Breast epithelium (tissue), 4 donors: ENCODE measurements at regions not wholly inside any gene's neighbourhood (a gene's known extent, or its start where the extent isn't known, plus 50 kb on each side); places are given as distances from the start of the nearest gene placed in this dataset.

ENCODE experiments used
- DNase-seq, 2 donors: peaks; one replicate each; pipeline ENCODE4 v3.0.0-alpha.2; 2019; ENCODE audit warnings: low spot score in 2 of 2
- H3K27ac ChIP-seq, 2 donors: fragments of 200-600 bp; sonication (generic) in 1 of 2; one replicate each; pipeline ENCODE4 v1.5.1; 2016 to 2019; ENCODE audit warnings: mild to moderate bottlenecking in 1 of 2
- H3K27me3 ChIP-seq, 2 donors: fragments of 200-600 bp; sonication (generic) in 1 of 2; one replicate each; pipeline versions ENCODE4 v1.5.1 to v1.6.0; 2017 to 2019; ENCODE audit warnings: control low read depth in 1 of 2, mild to moderate bottlenecking in 1 of 2
- H3K36me3 ChIP-seq: fragments of 200-600 bp; one replicate; pipeline ENCODE4 v1.5.1; 2019
- H3K4me1 ChIP-seq, 2 donors: fragments of 200-600 bp; sonication (generic); one replicate each; pipeline ENCODE4 v1.5.1; 2016 to 2019; ENCODE audit warnings: control low read depth in 1 of 2
- H3K4me3 ChIP-seq, 3 donors: fragments of 200-600 bp; sonication (generic); 1 replicate in 2 of 3; 2 replicates in 1 of 3; pipeline ENCODE4 v1.5.1; 2016 to 2019; ENCODE audit warnings: mild to moderate bottlenecking in 3 of 3, moderate library complexity in 2 of 3
- H3K9me3 ChIP-seq, 2 donors: fragments of 200-600 bp; sonication (generic) in 1 of 2; one replicate each; pipeline ENCODE4 v1.5.1; 2016 to 2019; ENCODE audit warnings: control low read depth in 1 of 2
- CTCF ChIP-seq, 3 donors: fragments of 450-650 bp; IDR thresholded peaks; one replicate each; pipeline ENCODE4 v1.5.1; 2016 to 2017; ENCODE audit warnings: antibody characterized with exemption in 3 of 3, mild to moderate bottlenecking in 3 of 3, moderate library complexity in 3 of 3
- POLR2A ChIP-seq: fragments of 450-650 bp; IDR thresholded peaks from one replicate; pipeline ENCODE4 v1.6.1; 2016; ENCODE audit warnings: antibody characterized with exemption, mild to moderate bottlenecking, moderate library complexity
- POLR2AphosphoS5 ChIP-seq, 3 donors: sonication (generic); formaldehyde crosslinking; IDR thresholded peaks; one replicate each; pipeline ENCODE4 v1.6.1; 2017; ENCODE audit warnings: antibody characterized with exemption in 3 of 3
- intact Hi-C: fragments of 100-400 bp; cut with DNase I; formaldehyde crosslinking; loops from one replicate; pipeline ENCODE4 v1.15.1; 2023; ENCODE audit warnings: low total_unique reads

GRCh38 chr11:134537941-134538340 is 125.9 kb upstream of the B3GAT1 start:
- no peak for DNase-seq
- Histone ChIP-seq H3K4me1 (no peaks in the 10 kb centered on the region), H3K27ac (no peak overlapping the region), H3K9me3 (no peaks in the 10 kb centered on the region), H3K4me3 (no peak overlapping the region), H3K27me3 (peaks cover 0 to 13% of the 10 kb centered on the region in 2 donors), H3K36me3 (no peaks in the 10 kb centered on the region)
- TF ChIP-seq POLR2A: no peak
- no peak for TF ChIP-seq POLR2AphosphoS5 (IDR thresholded peaks at IDR 0.05)
- no peak for TF ChIP-seq CTCF (IDR thresholded peaks at IDR 0.05)
- intact Hi-C loops: no loop called here

- no peak for DNase-seq
- H3K27ac ChIP-seq: no peak overlapping the region
Observed at GRCh38 chr11:134537296-134537695, 125.3 kb upstream of the B3GAT1 start.

GRCh38 chr11:134536677-134537076 is 124.6 kb upstream of the B3GAT1 start:
- H3K9me3 ChIP-seq: no peaks in the 10 kb centered on the region
- no peak for DNase-seq
- H3K27ac ChIP-seq: no peak overlapping the region
- H3K27me3 ChIP-seq: peaks cover 0 to 19% of the 10 kb centered on the region in 2 donors
- TF ChIP-seq POLR2AphosphoS5 (IDR thresholded peaks at IDR 0.05) (no peak), POLR2A (no peak), CTCF (IDR thresholded peaks at IDR 0.05) (no peak)
- intact Hi-C loops: no loop called here
- H3K4me1 ChIP-seq: no peaks in the 10 kb centered on the region
- H3K4me3 ChIP-seq: no peak overlapping the region
- H3K36me3 ChIP-seq: no peaks in the 10 kb centered on the region

More at GRCh38 chr11:134537296-134537695, 125.3 kb upstream of the B3GAT1 start:
- Histone ChIP-seq H3K4me1 (no peaks in the 10 kb centered on the region), H3K4me3 (no peak overlapping the region), H3K36me3 (no peaks in the 10 kb centered on the region), H3K27me3 (peaks cover 0 to 19% of the 10 kb centered on the region in 2 donors), H3K9me3 (no peaks in the 10 kb centered on the region)
- TF ChIP-seq POLR2AphosphoS5 (IDR thresholded peaks at IDR 0.05): no peak
- no peak for TF ChIP-seq CTCF (IDR thresholded peaks at IDR 0.05)
- no peak for TF ChIP-seq POLR2A
- intact Hi-C loops: no loop called here

- intact Hi-C loops: no loop called here
- DNase-seq: no peak
- H3K4me1 ChIP-seq: no peaks in the 10 kb centered on the region
- H3K27ac ChIP-seq: no peak overlapping the region
- peaks cover 0 to 22% of the 10 kb centered on the region in 2 donors for H3K27me3 ChIP-seq
- TF ChIP-seq POLR2A (no peak), POLR2AphosphoS5 (IDR thresholded peaks at IDR 0.05) (no peak), CTCF (IDR thresholded peaks at IDR 0.05) (no peak)
- no peaks in the 10 kb centered on the region for H3K36me3 ChIP-seq
- H3K9me3 ChIP-seq: no peaks in the 10 kb centered on the region
- H3K4me3 ChIP-seq: no peak overlapping the region
Observed at GRCh38 chr11:134536219-134536618, 124.2 kb upstream of the B3GAT1 start.

DNA sequence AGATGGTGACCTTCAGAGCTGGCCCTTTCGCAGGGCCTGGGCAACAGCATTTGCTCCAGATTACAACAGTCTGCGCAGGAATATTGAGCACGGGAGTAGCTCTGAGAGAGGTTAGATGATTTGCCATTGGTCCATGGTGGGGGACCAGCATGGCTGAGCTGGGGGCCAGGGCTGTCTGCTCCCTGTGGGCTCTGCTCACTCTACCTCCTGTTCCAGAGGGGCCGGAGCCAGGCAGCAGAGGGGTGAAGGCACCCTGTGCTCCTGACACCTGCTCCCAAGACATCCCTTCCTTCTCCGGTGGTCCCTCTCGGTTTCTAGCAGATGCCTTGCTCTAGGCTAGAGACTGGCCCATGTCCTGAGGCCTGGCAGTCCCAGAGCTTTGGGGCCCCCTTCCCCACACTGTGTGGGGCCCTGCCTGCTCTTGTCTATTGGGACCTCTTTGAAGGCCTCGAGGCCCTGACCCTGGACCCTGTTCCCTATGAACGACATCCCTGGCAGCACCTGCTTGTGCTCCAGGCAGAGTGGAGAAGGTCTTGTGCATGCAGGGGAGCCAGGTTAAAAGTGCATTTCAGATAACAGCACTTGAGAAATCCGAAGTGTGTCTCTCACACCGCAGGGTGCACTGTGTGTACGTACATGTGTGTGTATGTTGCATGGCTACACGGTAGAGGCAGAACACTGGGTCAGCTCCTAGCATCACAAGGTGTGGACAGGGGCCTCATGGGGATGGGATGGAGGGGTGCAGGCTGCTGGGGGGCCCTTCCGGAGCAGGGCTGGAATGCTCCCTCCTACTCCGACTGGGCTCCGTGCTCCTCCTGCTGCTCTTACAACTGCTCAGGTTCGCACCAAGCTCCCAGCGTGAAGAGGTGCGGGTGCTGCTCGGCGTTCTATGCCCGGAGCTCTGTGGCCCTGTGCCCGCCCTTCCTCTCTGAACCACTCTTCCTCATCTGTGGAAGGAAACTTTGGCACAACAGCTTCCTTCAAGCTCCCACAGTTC is 123.3 kb upstream of the B3GAT1 start:
- Histone ChIP-seq H3K27ac (no peak overlapping the region), H3K36me3 (no peaks in the 10 kb centered on the region), H3K9me3 (no peaks in the 10 kb centered on the region), H3K4me3 (no peak overlapping the region), H3K4me1 (no peaks in the 10 kb centered on the region), H3K27me3 (peaks cover 0 to 24% of the 10 kb centered on the region in 2 donors)
- intact Hi-C loops: no loop called here
- no peak for TF ChIP-seq POLR2A
- no peak for TF ChIP-seq POLR2AphosphoS5 (IDR thresholded peaks at IDR 0.05)
- no peak for TF ChIP-seq CTCF (IDR thresholded peaks at IDR 0.05)
- no peak for DNase-seq
